GM21367 (cell line): ENCODE measurements at regions not wholly inside any gene's neighbourhood (a gene's known extent, or its start where the extent isn't known, plus 50 kb on each side); places are given as distances from the start of the nearest gene placed in this dataset.
A peak's percentile ranks its signal among the peaks of the same experiment; 100 is the strongest.

ENCODE experiments used
- ATAC-seq: cut with Tn5 transposase; IDR thresholded peaks from one replicate; pipeline ENCODE4 v1.9.1; 2021; ENCODE audit not compliant: unreplicated experiment

- ATAC-seq: no peak
Observed at GRCh38 chr6:33924681-33925080, 120.9 kb upstream of the MLN start.

GRCh38 chr6:33923857-33924514 is 120.2 kb upstream of the MLN start:
- ATAC-seq: no peak

- no peak for ATAC-seq
Observed at GRCh38 chr6:33921745-33922144, 117.9 kb upstream of the MLN start.

GRCh38 chr6:33918175-33918695 is 114.4 kb upstream of the MLN start:
- ATAC-seq: no peak

GRCh38 chr6:33915134-33915533 is 111.3 kb upstream of the MLN start:
- ATAC-seq: no peak

- ATAC-seq: no peak
Observed at GRCh38 chr6:33914645-33915044, 110.8 kb upstream of the MLN start.

- ATAC-seq: no peak
Observed at GRCh38 chr6:33912195-33912594, 108.4 kb upstream of the MLN start.

GRCh38 chr6:33911488-33911887 is 107.7 kb upstream of the MLN start:
- ATAC-seq: no peak

GRCh38 chr6:33910594-33910993 is 106.8 kb upstream of the MLN start:
- no peak for ATAC-seq

GRCh38 chr6:33909737-33910136 is 105.9 kb upstream of the MLN start:
- ATAC-seq: no peak

GRCh38 chr6:33908025-33908424 is 104.2 kb upstream of the MLN start:
- no peak for ATAC-seq

- no peak for ATAC-seq
Observed at GRCh38 chr6:33907227-33907626, 103.4 kb upstream of the MLN start.

GRCh38 chr6:33906439-33906838 is 102.6 kb upstream of the MLN start:
- ATAC-seq: no peak

- no peak for ATAC-seq
Observed at GRCh38 chr6:33905071-33905609, 101.3 kb upstream of the MLN start.

GRCh38 chr6:33904747-33905065 is 100.9 kb upstream of the MLN start:
- no peak for ATAC-seq

GRCh38 chr6:33904050-33904746 is 100.4 kb upstream of the MLN start:
- ATAC-seq: peak; percentile 76

GRCh38 chr6:33903579-33903978 is 99.8 kb upstream of the MLN start:
- ATAC-seq: no peak

GRCh38 chr6:33902457-33902853 is 98.7 kb upstream of the MLN start:
- ATAC-seq: no peak

GRCh38 chr6:33901822-33902456 is 98.1 kb upstream of the MLN start:
- no peak for ATAC-seq

- ATAC-seq: no peak
Observed at GRCh38 chr6:33898771-33899170, 95.0 kb upstream of the MLN start.

GRCh38 chr6:33897189-33897780 is 93.5 kb upstream of the MLN start:
- ATAC-seq: no peak
